Lung (tissue), 12 donors: ENCODE measurements at regions not wholly inside any gene's neighbourhood (a gene's known extent, or its start where the extent isn't known, plus 50 kb on each side); places are given as distances from the start of the nearest gene placed in this dataset. TPM values are rescaled to one million over a fixed set of nuclear protein-coding genes. Genes with fewer than 3 reads are reported as not detected.

Experiments used
- ATAC-seq: fragments of 200-7000 bp; cut with Tn5 transposase; one replicate; pipeline ENCODE4 v1.9.1; 2020; ENCODE audit warnings: moderate number of reproducible peaks; ENCODE audit not compliant: insufficient read depth, low FRiP score
- DNase-seq, 3 donors: peaks; one replicate each; pipeline ENCODE4 v3.0.0-alpha.2; 2013 to 2017
- H3K27ac ChIP-seq, 2 donors: one replicate each; pipeline ENCODE4 v1.5.1; 2013; ENCODE audit warnings: mild to moderate bottlenecking in 2 of 2, moderate library complexity in 2 of 2, control low read depth in 1 of 2, inconsistent platforms in 1 of 2, low read depth in 1 of 2, low read length in 1 of 2
- H3K27me3 ChIP-seq, 3 donors: one replicate each; pipeline ENCODE4 v1.5.1; 2013; ENCODE audit warnings: low read length in 2 of 3; ENCODE audit not compliant: control insufficient read depth in 3 of 3, insufficient read depth in 3 of 3
- H3K36me3 ChIP-seq, 4 donors: one replicate each; pipeline ENCODE4 v1.5.1; 2013; ENCODE audit warnings: low read length in 4 of 4, mild to moderate bottlenecking in 1 of 4, moderate library complexity in 1 of 4; ENCODE audit not compliant: control insufficient read depth in 4 of 4, insufficient read depth in 4 of 4
- H3K4me1 ChIP-seq, 5 donors: one replicate each; pipeline ENCODE4 v1.5.1; 2013; ENCODE audit warnings: low read length in 5 of 5, mild to moderate bottlenecking in 2 of 5, moderate library complexity in 1 of 5; ENCODE audit not compliant: control insufficient read depth in 5 of 5, insufficient read depth in 5 of 5
- H3K4me3 ChIP-seq: one replicate; pipeline ENCODE4 v1.5.1; 2013; ENCODE audit warnings: mild to moderate bottlenecking, control low read depth, moderate library complexity
- H3K9ac ChIP-seq, 2 donors: one replicate each; pipeline ENCODE4 v1.5.1; 2013; ENCODE audit warnings: low read length in 2 of 2, control low read depth in 1 of 2; ENCODE audit not compliant: insufficient read depth in 1 of 2
- H3K9me3 ChIP-seq, 4 donors: one replicate each; pipeline ENCODE4 v1.5.1; 2013; ENCODE audit warnings: low read length in 3 of 4, mild to moderate bottlenecking in 1 of 4, moderate library complexity in 1 of 4; ENCODE audit not compliant: control insufficient read depth in 4 of 4, insufficient read depth in 3 of 4
- CTCF ChIP-seq: IDR thresholded peaks from 2 replicates; pipeline ENCODE4 v1.5.1; 2012; ENCODE audit warnings: mild to moderate bottlenecking; ENCODE audit errors: control extremely low read depth, extremely low read depth
- WGBS, 2 donors: extraction: QIAGEN DNeasy Blood & Tissue Kit; methylation state at CpG; one replicate each; pipeline ENCODE4 v1.1.7; 2013; 5-methylcytosine and 5-hydroxymethylcytosine counted together
- small RNA-seq: library from RNA; depleted of rRNA; stranded (forward); fragments of <200 nt; gene quantifications from one replicate; pipeline ENCODE3, GENCODE V24; 2014; ENCODE audit warnings: low replicate concordance
- donor health status: control.
- donor health status: control.
- donor health status: Bipolar disorder and iron deficiency.
- donor health status: healthy.
- donor health status: DM: yes; HTN: yes; CAD: no.

GRCh38 chr3:59103552-59103951, 53.7 kb upstream of the CFAP20DC start:
- Histone ChIP-seq H3K4me1 (no peaks in the 10 kb centered on the region), H3K9ac (no peak overlapping the region), H3K36me3 (no peaks in the 10 kb centered on the region), H3K27me3 (no peaks in the 10 kb centered on the region), H3K9me3 (no peaks in the 10 kb centered on the region), H3K4me3 (no peak overlapping the region), H3K27ac (no peak overlapping the region)
- DNase-seq (no peak), ATAC-seq (no peak)
- WGBS, 2 donors: 79 to 90% methylated on average over 1 of the region's 1 CpG
- no peak for TF ChIP-seq CTCF

- no peak overlapping the region for H3K27ac ChIP-seq
- TF ChIP-seq CTCF: no peak
- no peak for DNase-seq
- no peaks in the 10 kb centered on the region for H3K4me1 ChIP-seq
- no peaks in the 10 kb centered on the region for H3K27me3 ChIP-seq
- no peak overlapping the region for H3K4me3 ChIP-seq
- WGBS, 2 donors: 80 to 100% methylated on average over 4 of the region's 4 CpGs
- H3K9me3 ChIP-seq: no peaks in the 10 kb centered on the region
- H3K36me3 ChIP-seq: no peaks in the 10 kb centered on the region
- no peak for ATAC-seq
- H3K9ac ChIP-seq: no peak overlapping the region
Measured at GRCh38 chr3:59101231-59101736, 51.5 kb upstream of the CFAP20DC start.

Small RNAs in the stretch of these regions (small RNA-seq; reads per million reads assigned to genes)
- gene RF00017: not detected
